Activated naive CD8-positive, alpha-beta T cell (primary cell): ENCODE measurements at regions not wholly inside any gene's neighbourhood (a gene's known extent, or its start where the extent isn't known, plus 50 kb on each side); places are given as distances from the start of the nearest gene placed in this dataset.

Experiments
- H3K27ac Mint-ChIP-seq: one replicate; pipeline ENCODE4 v1.8.0; 2021; ENCODE audit warnings: mixed read lengths
- H3K27me3 Mint-ChIP-seq: one replicate; pipeline ENCODE4 v1.8.0; 2021; ENCODE audit warnings: mixed read lengths
- H3K36me3 Mint-ChIP-seq: one replicate; pipeline ENCODE4 v1.8.0; 2021; ENCODE audit warnings: mixed read lengths
- H3K4me1 Mint-ChIP-seq: one replicate; pipeline ENCODE4 v1.8.0; 2021; ENCODE audit warnings: low read depth, mixed read lengths
- H3K4me3 Mint-ChIP-seq: one replicate; pipeline ENCODE4 v1.8.0; 2021; ENCODE audit warnings: mild to moderate bottlenecking, mixed read lengths
- H3K9me3 Mint-ChIP-seq: one replicate; pipeline ENCODE4 v1.8.0; 2021; ENCODE audit warnings: low read depth, mixed read lengths

DNA sequence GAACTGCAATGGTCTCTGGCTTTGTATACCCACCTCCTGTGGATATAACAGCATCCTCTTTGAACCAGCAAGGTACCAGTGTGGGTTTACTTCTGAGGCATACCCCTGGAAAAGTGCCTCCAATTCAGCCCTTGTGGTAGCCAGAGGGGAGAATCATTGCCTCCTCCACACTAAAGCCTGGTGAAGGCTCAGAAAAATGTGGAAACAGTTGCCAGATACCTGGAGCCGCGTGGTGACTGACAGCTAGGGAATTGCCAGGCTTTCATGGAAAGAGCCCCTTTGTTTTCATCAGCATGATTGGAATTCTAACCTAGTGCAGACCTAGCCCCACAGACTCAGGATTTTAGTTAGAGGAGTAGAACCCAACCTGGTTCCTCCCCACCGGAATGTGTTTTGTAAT is 168.6 kb upstream of the KLF3 start:
- peaks cover 2% of the 10 kb centered on the region for H3K36me3 Mint-ChIP-seq
- no peak overlapping the region for H3K27ac Mint-ChIP-seq
- H3K9me3 Mint-ChIP-seq = no peaks in the 10 kb centered on the region
- no peaks in the 10 kb centered on the region for H3K27me3 Mint-ChIP-seq
- H3K4me3 Mint-ChIP-seq = no peak overlapping the region
- peaks cover 26% of the 10 kb centered on the region for H3K4me1 Mint-ChIP-seq

DNA sequence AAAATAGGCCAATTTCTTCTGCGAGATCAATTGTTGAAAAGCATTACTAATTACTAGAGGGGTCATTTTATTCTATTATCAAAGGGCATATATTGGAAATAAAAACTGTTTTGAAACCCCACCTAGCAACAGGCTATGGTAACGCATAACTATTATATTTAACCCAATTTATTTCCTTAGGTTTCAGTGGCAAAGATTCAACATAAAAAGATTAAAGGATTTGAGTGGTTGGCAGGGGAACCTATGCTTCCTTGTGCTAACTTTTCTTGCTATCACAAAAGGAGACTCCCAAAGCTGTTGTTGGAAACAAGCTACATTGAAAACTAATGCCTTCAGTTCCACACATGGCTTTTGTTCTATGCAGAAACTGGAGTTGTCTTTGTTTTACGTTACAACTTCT is 166.9 kb upstream of the KLF3 start:
- Mint-ChIP-seq H3K27ac (no peak overlapping the region), H3K4me3 (no peak overlapping the region), H3K36me3 (peaks cover 4% of the 10 kb centered on the region), H3K27me3 (no peaks in the 10 kb centered on the region), H3K9me3 (no peaks in the 10 kb centered on the region), H3K4me1 (peaks cover 9% of the 10 kb centered on the region)

DNA sequence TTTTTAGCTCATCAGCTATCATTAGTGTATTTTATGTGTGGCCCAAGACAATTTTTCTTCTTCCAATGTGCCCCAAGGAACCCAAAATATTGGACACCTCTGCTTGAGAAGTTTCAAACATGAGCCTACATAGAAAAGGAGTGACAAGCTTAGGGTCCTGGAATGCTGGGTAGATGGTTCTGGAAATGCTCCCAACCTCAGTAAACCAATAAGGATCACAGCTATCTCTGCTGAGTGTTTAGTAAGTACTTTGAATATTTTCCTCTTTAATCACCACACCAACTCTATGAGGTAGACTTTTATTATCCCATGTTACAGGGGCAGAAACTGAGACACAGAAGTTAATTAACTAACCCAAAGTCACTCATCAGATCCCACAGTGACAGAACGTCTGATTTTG is 164.9 kb upstream of the KLF3 start:
- Mint-ChIP-seq H3K27ac (no peak overlapping the region), H3K36me3 (peaks cover 4% of the 10 kb centered on the region), H3K9me3 (no peaks in the 10 kb centered on the region)

DNA sequence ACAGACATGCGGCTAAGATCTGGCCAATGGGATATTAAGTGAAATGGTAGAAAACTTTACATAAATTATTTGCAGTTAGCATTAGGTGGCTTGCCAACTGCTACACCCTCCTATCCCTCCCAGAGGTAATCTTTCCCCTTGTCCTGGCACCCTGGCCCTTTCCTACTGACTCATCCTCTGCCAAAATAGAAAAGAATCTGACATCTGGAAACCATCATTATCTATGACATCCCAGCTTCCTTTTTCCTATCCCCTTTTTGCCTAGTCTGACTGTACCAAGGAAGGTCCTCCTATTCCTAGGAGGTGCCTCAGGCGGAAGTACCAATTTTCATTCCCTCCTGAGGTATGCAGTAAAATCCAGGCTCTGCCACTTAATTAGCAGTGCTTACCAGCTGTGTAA is 163.6 kb upstream of the KLF3 start:
- no peaks in the 10 kb centered on the region for H3K9me3 Mint-ChIP-seq
- peaks cover 17% of the 10 kb centered on the region for H3K4me1 Mint-ChIP-seq
- peaks cover 4% of the 10 kb centered on the region for H3K36me3 Mint-ChIP-seq
- H3K27me3 Mint-ChIP-seq = no peaks in the 10 kb centered on the region
- H3K27ac Mint-ChIP-seq = no peak overlapping the region
- no peak overlapping the region for H3K4me3 Mint-ChIP-seq

More for the DNA sequence above, 164.9 kb upstream of the KLF3 start:
- Mint-ChIP-seq H3K4me3 (no peak overlapping the region), H3K27me3 (no peaks in the 10 kb centered on the region), H3K4me1 (peaks cover 11% of the 10 kb centered on the region)

DNA sequence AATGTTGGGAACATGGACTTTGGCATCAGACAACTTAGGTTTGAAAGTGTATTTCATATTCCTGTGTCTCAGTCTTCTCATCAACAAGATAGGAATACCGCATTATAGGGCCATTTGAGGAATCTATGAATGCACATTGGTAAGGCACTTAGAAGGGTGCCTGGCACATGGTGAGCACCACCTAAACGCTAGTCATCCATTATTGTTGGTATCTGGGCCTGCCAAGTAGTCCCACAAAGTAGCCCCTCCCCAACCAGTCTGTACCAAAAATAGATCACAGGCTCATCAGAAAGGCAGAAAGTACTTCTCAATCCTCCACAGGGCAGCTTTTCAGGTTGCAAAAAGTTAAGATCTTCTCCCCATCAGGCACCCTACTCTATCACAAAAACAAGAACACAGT is 162.3 kb upstream of the KLF3 start:
- Mint-ChIP-seq H3K4me3 (no peak overlapping the region), H3K27ac (no peak overlapping the region), H3K4me1 (peaks cover 24% of the 10 kb centered on the region), H3K36me3 (peaks cover 4% of the 10 kb centered on the region), H3K27me3 (no peaks in the 10 kb centered on the region), H3K9me3 (no peaks in the 10 kb centered on the region)

DNA sequence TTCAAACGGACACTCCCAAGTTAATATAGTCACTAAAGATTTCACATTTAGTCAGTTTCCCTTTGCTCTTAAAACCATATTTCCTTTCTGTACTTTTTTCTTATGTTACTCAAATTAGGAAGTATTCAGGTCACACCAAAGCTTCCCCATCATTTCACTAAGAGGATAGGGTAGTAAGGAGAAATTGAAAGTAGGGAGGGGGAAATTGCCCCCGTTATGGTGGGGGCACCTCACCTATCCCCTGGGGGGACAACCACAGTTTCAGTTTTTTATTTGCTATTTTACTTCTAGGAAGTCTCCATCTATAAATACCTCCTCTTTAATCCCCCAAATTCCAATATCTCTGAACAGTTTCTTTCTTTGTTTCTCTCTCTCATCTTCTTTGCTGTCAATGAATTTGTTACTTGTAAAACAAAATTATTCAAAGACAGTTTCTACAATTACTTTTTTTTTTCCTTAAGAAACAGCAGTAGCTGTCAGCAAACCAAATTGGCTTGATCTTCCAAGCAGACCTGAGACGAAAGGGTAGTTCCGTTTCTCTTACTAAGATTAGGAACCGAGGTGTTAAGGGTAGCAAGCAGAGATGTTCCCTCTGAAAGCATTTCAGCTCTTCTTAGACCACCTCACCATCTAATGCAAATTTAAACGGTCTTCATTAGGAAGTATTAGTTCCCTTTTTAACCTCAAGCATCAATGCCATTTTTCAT is 160.2 kb upstream of the KLF3 start:
- H3K4me3 Mint-ChIP-seq = no peak overlapping the region
- H3K4me1 Mint-ChIP-seq = peaks cover 43% of the 10 kb centered on the region
- H3K9me3 Mint-ChIP-seq = no peaks in the 10 kb centered on the region
- H3K27ac Mint-ChIP-seq = peak overlapping the region; percentile 25
- H3K36me3 Mint-ChIP-seq = peaks cover 4% of the 10 kb centered on the region
- H3K27me3 Mint-ChIP-seq = no peaks in the 10 kb centered on the region

DNA sequence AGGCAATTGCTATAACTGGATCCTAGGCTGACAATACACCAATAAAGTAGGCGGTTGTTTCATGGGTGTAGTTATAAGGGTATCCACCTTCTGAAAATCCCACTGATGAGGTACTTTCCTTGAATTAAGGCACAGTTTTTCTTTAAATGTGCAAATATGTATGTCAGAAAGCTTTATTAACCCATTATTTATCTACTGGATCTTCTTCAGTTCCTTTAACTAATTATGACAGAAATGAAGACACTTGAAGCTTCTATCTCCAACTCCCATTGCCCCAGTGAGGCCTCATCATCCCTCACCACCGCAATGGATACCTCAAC is 159.6 kb upstream of the KLF3 start:
- Mint-ChIP-seq H3K4me1 (peaks cover 48% of the 10 kb centered on the region), H3K4me3 (no peak overlapping the region), H3K27ac (no peak overlapping the region), H3K36me3 (peaks cover 4% of the 10 kb centered on the region), H3K27me3 (no peaks in the 10 kb centered on the region), H3K9me3 (no peaks in the 10 kb centered on the region)

DNA sequence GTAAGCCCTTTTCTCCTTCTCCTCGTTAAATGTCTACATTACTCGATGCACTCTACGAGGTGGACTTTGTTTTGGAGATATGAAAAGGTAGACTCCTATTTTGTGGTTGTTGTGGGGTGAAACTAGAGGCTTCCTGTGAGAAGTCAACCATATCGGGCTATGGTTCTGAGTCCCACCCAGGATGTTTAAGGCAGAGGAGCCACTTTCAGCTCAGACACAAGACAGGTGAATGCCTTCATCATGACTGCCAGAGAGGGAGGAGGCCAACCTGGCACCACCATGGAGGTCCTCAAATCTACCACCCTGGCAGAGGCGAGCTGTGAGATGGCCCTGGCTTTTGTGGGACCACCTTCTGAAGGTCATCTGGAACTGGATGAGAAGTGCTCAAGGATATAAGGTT is 154.4 kb upstream of the KLF3 start:
- no peaks in the 10 kb centered on the region for H3K9me3 Mint-ChIP-seq
- H3K4me3 Mint-ChIP-seq = peak overlapping the region; percentile 58
- peak overlapping the region; percentile 86 for H3K27ac Mint-ChIP-seq
- H3K4me1 Mint-ChIP-seq = peaks cover 84% of the 10 kb centered on the region
- H3K36me3 Mint-ChIP-seq = peaks cover 9% of the 10 kb centered on the region
- H3K27me3 Mint-ChIP-seq = no peaks in the 10 kb centered on the region

DNA sequence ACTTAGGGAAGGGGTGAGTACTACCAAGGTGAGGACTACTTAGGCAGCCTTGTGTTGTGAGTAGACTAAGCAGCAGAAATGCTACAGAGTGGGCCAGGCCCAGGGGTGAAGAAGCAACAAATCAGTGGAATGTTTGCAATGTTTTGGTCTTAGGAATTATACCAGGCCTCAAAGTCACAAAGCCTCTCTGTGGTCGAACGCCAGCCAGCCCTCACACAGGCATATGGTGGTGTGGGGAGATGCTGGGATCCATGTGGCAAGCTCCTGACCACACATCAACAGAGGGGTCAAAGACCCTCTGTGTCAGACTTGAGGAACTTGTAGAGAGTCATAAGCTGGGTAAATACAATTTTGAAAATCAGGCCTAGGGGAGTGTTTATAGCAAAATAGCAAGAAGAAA is 153.8 kb upstream of the KLF3 start:
- peaks cover 87% of the 10 kb centered on the region for H3K4me1 Mint-ChIP-seq
- H3K36me3 Mint-ChIP-seq = peaks cover 9% of the 10 kb centered on the region
- peak overlapping the region; percentile 58 for H3K4me3 Mint-ChIP-seq
- H3K9me3 Mint-ChIP-seq = no peaks in the 10 kb centered on the region
- H3K27ac Mint-ChIP-seq = peak overlapping the region; percentile 86
- H3K27me3 Mint-ChIP-seq = no peaks in the 10 kb centered on the region

DNA sequence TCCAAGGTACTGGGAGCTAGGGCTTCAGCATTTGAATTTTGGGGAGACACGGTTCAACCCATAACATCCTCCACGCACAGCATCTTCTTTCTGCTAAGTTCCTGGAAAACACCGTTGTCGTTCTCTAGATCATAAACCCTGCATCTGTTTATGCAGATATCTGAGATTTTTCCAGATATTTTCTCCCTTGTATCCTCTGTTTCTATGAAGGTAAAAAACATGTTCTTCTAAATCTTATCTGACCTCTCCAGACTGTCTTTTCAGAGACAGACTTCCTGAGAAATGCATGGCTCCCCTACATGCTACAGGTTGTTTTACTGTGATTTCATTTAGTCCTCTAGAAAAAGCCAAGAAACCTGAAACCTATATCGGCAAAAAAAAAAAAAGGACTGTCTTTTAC is 152.3 kb upstream of the KLF3 start:
- peak overlapping the region; percentile 86 for H3K27ac Mint-ChIP-seq
- H3K36me3 Mint-ChIP-seq = peaks cover 11% of the 10 kb centered on the region
- no peaks in the 10 kb centered on the region for H3K27me3 Mint-ChIP-seq

DNA sequence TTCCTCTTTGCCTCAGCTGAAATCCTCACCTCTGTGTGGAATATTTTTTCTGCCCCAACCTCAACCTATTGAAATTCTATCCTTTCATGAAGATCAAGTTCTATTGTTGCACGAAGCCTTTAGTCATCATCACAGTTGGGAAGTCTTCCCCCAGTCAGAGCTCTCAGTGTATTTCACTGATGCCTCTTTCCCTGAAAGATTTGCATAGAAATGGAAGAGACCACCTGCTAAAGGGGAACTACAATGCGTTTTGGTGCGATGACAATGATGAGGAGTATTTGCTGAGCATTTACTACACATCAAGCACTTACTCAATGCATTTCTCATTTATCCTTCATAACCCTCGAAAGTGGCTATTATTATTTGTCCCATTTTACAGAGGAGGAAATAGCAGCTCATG is 151.2 kb upstream of the KLF3 start:
- Mint-ChIP-seq H3K4me1 (peaks cover 90% of the 10 kb centered on the region), H3K27me3 (no peaks in the 10 kb centered on the region), H3K36me3 (peaks cover 11% of the 10 kb centered on the region), H3K27ac (peak overlapping the region; percentile 79), H3K4me3 (peak overlapping the region; percentile 75), H3K9me3 (no peaks in the 10 kb centered on the region)

More for the DNA sequence above, 152.3 kb upstream of the KLF3 start:
- Mint-ChIP-seq H3K4me3 (peak overlapping the region; percentile 58), H3K9me3 (no peaks in the 10 kb centered on the region), H3K4me1 (peaks cover 91% of the 10 kb centered on the region)

DNA sequence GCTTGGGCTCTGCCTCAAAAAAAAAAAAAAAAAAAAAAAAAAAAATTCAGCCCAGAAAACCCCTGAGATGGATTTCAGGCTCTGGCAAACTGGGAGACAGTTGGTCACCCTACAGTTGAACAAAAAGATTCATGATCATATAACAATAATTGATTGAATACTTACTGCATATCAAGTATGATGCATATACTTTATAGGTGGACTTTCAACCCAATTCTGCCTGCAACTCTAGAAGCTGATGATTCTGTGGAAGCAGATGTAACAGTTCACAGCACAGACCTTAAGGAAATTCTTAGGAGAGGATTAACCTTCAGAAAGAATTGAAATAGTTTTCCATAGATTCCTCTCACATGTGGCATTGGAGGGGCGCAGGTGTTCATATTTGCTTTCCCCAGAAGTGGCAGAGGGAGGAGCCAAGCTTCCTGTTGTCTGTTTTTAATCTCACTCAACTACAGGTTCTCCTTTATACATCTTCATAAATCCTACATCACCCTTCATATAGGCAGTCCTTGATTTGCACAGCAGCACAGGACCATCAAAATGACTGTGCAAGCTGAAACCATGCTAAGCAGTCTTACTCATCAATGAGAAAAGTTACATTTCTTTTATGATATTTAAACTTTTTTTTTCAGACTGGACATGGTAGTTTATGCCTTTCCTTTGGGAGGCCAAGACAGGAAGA is 149.4 kb upstream of the KLF3 start:
- peaks cover 85% of the 10 kb centered on the region for H3K4me1 Mint-ChIP-seq
- H3K9me3 Mint-ChIP-seq = no peaks in the 10 kb centered on the region
- peak overlapping the region; percentile 31 for H3K27ac Mint-ChIP-seq
- H3K36me3 Mint-ChIP-seq = peaks cover 15% of the 10 kb centered on the region
- no peaks in the 10 kb centered on the region for H3K27me3 Mint-ChIP-seq
- H3K4me3 Mint-ChIP-seq = peak overlapping the region; percentile 9

DNA sequence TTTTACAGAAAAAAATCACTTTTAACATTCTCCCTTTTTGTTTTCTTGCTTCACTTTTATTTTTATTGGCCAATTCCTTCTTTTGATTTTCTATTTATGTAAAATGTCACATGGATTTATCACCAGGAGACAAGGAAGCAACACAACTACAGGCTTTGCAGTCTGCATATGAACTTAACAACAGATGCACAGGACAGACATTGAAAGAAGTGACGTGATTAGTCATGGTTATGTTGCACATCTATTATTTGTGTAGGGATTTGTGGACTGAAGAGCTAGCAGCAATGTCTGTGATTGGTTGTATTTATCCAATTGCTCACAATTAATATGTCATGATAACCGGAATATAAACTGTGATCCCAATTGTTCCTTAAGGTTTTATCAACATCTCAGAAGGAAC is 147.8 kb upstream of the KLF3 start:
- Mint-ChIP-seq H3K27ac (peak overlapping the region; percentile 30), H3K36me3 (peaks cover 22% of the 10 kb centered on the region), H3K4me1 (peaks cover 75% of the 10 kb centered on the region), H3K4me3 (peak overlapping the region; percentile 39), H3K27me3 (no peaks in the 10 kb centered on the region), H3K9me3 (no peaks in the 10 kb centered on the region)

DNA sequence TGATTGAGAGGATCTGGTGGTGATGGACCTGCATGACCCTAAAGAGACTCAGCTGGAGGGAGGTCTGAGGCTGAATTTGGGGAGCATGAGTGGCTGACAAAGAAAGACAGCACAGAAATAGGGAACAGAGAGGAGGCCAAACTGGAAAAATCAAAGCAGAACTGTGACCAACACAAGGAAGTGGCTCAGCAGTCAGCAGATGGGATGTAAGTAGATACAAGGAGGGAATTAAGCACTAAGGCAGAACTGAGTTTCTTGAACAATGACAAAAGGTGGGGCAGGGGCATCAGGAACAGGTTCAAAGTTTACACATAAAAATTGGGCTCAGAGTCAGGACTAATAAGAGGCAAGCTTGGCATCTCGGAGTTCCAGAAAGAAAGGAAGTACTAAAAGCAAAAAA is 144.3 kb upstream of the KLF3 start:
- peaks cover 16% of the 10 kb centered on the region for H3K36me3 Mint-ChIP-seq
- peak overlapping the region; percentile 41 for H3K27ac Mint-ChIP-seq
- no peaks in the 10 kb centered on the region for H3K9me3 Mint-ChIP-seq
- H3K27me3 Mint-ChIP-seq = no peaks in the 10 kb centered on the region
- H3K4me1 Mint-ChIP-seq = peaks cover 57% of the 10 kb centered on the region
- no peak overlapping the region for H3K4me3 Mint-ChIP-seq

DNA sequence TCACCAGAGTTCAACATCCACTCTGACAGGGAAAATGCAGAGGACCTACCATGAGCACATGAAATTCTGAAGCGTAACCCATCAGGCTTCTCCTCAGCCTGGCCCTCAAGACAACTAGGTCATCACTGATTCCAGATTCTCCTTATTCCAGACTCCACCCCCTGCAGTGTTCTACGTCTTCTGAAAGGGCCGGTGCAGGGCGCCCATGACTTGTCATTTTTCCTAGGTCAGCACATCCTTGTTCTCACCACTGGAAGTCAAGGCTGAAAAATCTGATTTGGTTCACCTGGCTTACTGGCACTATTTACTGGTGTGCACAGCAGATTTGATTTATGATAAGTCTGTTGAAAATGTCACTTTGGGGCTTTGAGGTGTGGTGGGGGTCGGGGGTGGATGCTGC is 140.9 kb upstream of the KLF3 start:
- Mint-ChIP-seq H3K9me3 (no peaks in the 10 kb centered on the region), H3K36me3 (peaks cover 15% of the 10 kb centered on the region), H3K4me3 (no peak overlapping the region), H3K27me3 (no peaks in the 10 kb centered on the region), H3K4me1 (peaks cover 30% of the 10 kb centered on the region), H3K27ac (no peak overlapping the region)
